SK-N-SH (cell line): ENCODE measurements at regions not wholly inside any gene's neighbourhood (a gene's known extent, or its start where the extent isn't known, plus 50 kb on each side); places are given as distances from the start of the nearest gene placed in this dataset.

ENCODE experiments used
- CTCF ChIA-PET: fragments of 300-600, 350-600 bp; formaldehyde crosslinking; extraction: SDS; loops from one replicate; lab custom pipeline; 2021; lab: Yijun Ruan, JAX
- POLR2A ChIA-PET: fragments of 350-600 bp; sonication (Branson Sonifier 250); formaldehyde crosslinking; extraction: SDS; loops from one replicate; lab custom pipeline; 2020; ENCODE audit warnings: antibody characterized with exemption, inconsistent platforms; lab: Yijun Ruan, JAX
- DNase-seq: peaks from one replicate; pipeline ENCODE4 v3.0.0; 2012
- H2AFZ ChIP-seq: fragments of 200-600 bp; sonication (generic); 2 replicates; pipeline ENCODE4 v1.8.1; 2016; ENCODE audit warnings: antibody characterized with exemption, mild to moderate bottlenecking, low read depth
- H3F3A ChIP-seq: fragments of 200-600 bp; sonication (generic); replicated peaks from 2 replicates; pipeline ENCODE3; 2016; ENCODE audit warnings: antibody characterized with exemption, mild to moderate bottlenecking; ENCODE audit not compliant: insufficient read depth
- H3K27ac ChIP-seq, 2 experiments: fragments of 200-500 bp in 1 of 2; fragments of 200-600 bp in 1 of 2; sonication (Bioruptor generic) in 1 of 2; sonication (generic), shearing (Covaris generic) in 1 of 2; 2 replicates each; pipeline versions ENCODE4 v1.5.1 to v1.6.1; 2014 to 2016; ENCODE audit warnings: low read depth in 2 of 2, inconsistent platforms in 1 of 2, low read length in 1 of 2, mild to moderate bottlenecking in 1 of 2, mixed read lengths in 1 of 2
- H3K27me3 ChIP-seq: fragments of 200-600 bp; sonication (generic), shearing (Covaris generic); 2 replicates; pipeline ENCODE4 v1.6.1; 2016; ENCODE audit warnings: mixed run types; ENCODE audit not compliant: insufficient read depth
- H3K36me3 ChIP-seq, 2 experiments: fragments of 200-500 bp in 1 of 2; fragments of 200-600 bp in 1 of 2; sonication (Bioruptor generic) in 1 of 2; sonication (generic) in 1 of 2; replicated peaks in 1 of 2; 2 replicates each; pipeline versions ENCODE3 to v1.5.1; 2014 to 2016; ENCODE audit warnings: low read length in 1 of 2, mild to moderate bottlenecking in 1 of 2; ENCODE audit not compliant: insufficient read depth in 2 of 2, control insufficient read depth in 1 of 2
- H3K4me1 ChIP-seq, 2 experiments: fragments of 200-500 bp in 1 of 2; fragments of 200-600 bp in 1 of 2; sonication (Bioruptor generic) in 1 of 2; sonication (generic), shearing (Covaris generic) in 1 of 2; 2 replicates each; pipeline versions ENCODE4 v1.5.1 to v1.6.1; 2014 to 2016; ENCODE audit warnings: low read depth in 1 of 2, low read length in 1 of 2, mixed run types in 1 of 2; ENCODE audit not compliant: insufficient read depth in 2 of 2, control insufficient read depth in 1 of 2
- H3K4me2 ChIP-seq: fragments of 200-600 bp; sonication (generic), shearing (Covaris generic); 2 replicates; pipeline ENCODE4 v1.6.1; 2017; ENCODE audit warnings: mixed run types
- H3K4me3 ChIP-seq, 2 experiments: fragments of 200-500 bp in 1 of 2; fragments of 200-600 bp in 1 of 2; sonication (Bioruptor generic) in 1 of 2; sonication (generic), shearing (Covaris generic) in 1 of 2; 2 replicates each; pipeline versions ENCODE4 v1.5.1 to v1.8.1; 2014 to 2016; ENCODE audit warnings: low read depth in 2 of 2, inconsistent platforms in 1 of 2, low read length in 1 of 2, mild to moderate bottlenecking in 1 of 2, mixed read lengths in 1 of 2, moderate library complexity in 1 of 2
- H3K79me2 ChIP-seq: fragments of 200-600 bp; sonication (generic); 2 replicates; pipeline ENCODE4 v1.8.1; 2017; ENCODE audit warnings: mild to moderate bottlenecking; ENCODE audit not compliant: insufficient read depth
- H3K9ac ChIP-seq: fragments of 200-600 bp; sonication (generic); 2 replicates; pipeline ENCODE4 v1.6.1; 2017; ENCODE audit warnings: mixed run types
- H3K9me2 ChIP-seq: fragments of 200-600 bp; sonication (generic); 2 replicates; pipeline ENCODE4 v1.6.1; 2017; ENCODE audit warnings: mixed run types
- H3K9me3 ChIP-seq: fragments of 200-600 bp; sonication (generic); 2 replicates; pipeline ENCODE4 v1.6.1; 2017; ENCODE audit warnings: mixed run types, mild to moderate bottlenecking, moderate library complexity
- H4K20me1 ChIP-seq: fragments of 200-600 bp; sonication (generic); 2 replicates; pipeline ENCODE4 v1.6.1; 2017; ENCODE audit warnings: mild to moderate bottlenecking, mixed run types; ENCODE audit not compliant: insufficient read depth
- CHD2 ChIP-seq: fragments of 150-350 bp; IDR thresholded peaks from 2 replicates; pipeline ENCODE4 v1.6.1; 2018; ENCODE audit warnings: low read length; ENCODE audit not compliant: partially characterized antibody
- ELF1 ChIP-seq: IDR thresholded peaks from 2 replicates; pipeline ENCODE4 v1.4.0; 2012
- EP300 ChIP-seq, 2 experiments: IDR thresholded peaks; 2 replicates each; pipeline versions ENCODE4 v1.4.0 to v1.6.1; 2012; ENCODE audit warnings: borderline replicate concordance in 1 of 2, low read depth in 1 of 2, low read length in 1 of 2
- EZH2phosphoT487 ChIP-seq: fragments of 200-600 bp; sonication (generic); IDR thresholded peaks from 2 replicates; pipeline ENCODE4 v1.6.1; 2017; ENCODE audit warnings: low read depth, mixed run types, mild to moderate bottlenecking, antibody characterized with exemption, moderate library complexity, borderline replicate concordance
- FOSL2 ChIP-seq: IDR thresholded peaks from 2 replicates; pipeline ENCODE4 v1.4.0; 2012; ENCODE audit warnings: low read depth, mild to moderate bottlenecking, moderate library complexity, borderline replicate concordance
- FOXM1 ChIP-seq: IDR thresholded peaks from 2 replicates; pipeline ENCODE4 v1.4.0; 2012; ENCODE audit warnings: low read depth, mild to moderate bottlenecking
- IRF3 ChIP-seq: fragments of 150-350 bp; IDR thresholded peaks from 2 replicates; pipeline ENCODE4 v1.6.1; 2016; ENCODE audit warnings: mild to moderate bottlenecking, low read depth, low read length
- JUND ChIP-seq: IDR thresholded peaks from 2 replicates; pipeline ENCODE4 v1.4.0; 2012
- MEF2A ChIP-seq: IDR thresholded peaks from 2 replicates; pipeline ENCODE4 v1.4.0; 2012; ENCODE audit warnings: low read depth, borderline replicate concordance
- NFIC ChIP-seq: IDR thresholded peaks from 2 replicates; pipeline ENCODE4 v1.4.0; 2012; ENCODE audit warnings: borderline replicate concordance
- RCOR1 ChIP-seq: fragments of 150-350 bp; IDR thresholded peaks from 2 replicates; pipeline ENCODE4 v1.6.1; 2017; ENCODE audit warnings: antibody characterized with exemption, low read length
- RFX5 ChIP-seq: IDR thresholded peaks from 2 replicates; pipeline ENCODE4 v1.6.1; 2012; ENCODE audit warnings: mild to moderate bottlenecking, improper control_type of control experiment, low read length
- SMC3 ChIP-seq: IDR thresholded peaks from 2 replicates; pipeline ENCODE4 v1.6.1; 2012; ENCODE audit warnings: low read depth, low read length, improper control_type of control experiment
- TCF12 ChIP-seq: IDR thresholded peaks from 2 replicates; pipeline ENCODE4 v1.4.0; 2012
- TEAD4 ChIP-seq: IDR thresholded peaks from 2 replicates; pipeline ENCODE4 v1.4.0; 2012; ENCODE audit warnings: mild to moderate bottlenecking, borderline replicate concordance; ENCODE audit not compliant: insufficient read depth
- YY1 ChIP-seq: IDR thresholded peaks from 2 replicates; pipeline ENCODE4 v1.4.0; 2012; ENCODE audit warnings: low read depth, mild to moderate bottlenecking
- WGBS: methylation state at CpG from one replicate; pipeline ENCODE4 v1.1.6; 2017; ENCODE audit warnings: low lambda C conversion rate; 5-methylcytosine and 5-hydroxymethylcytosine counted together
- TF ChIP-seq, protein P1 (sequence below): IDR thresholded peaks from 2 replicates; pipeline ENCODE4 v1.4.0; 2012; ENCODE audit warnings: low read depth, borderline replicate concordance
- TF ChIP-seq, protein P2 (sequence below): IDR thresholded peaks from 2 replicates; pipeline ENCODE4; 2012

GRCh38 chr5:142484821-142485387 is 160.1 kb upstream of the SPRY4 start:
- 100% methylated on average over 2 of the region's 2 CpGs for WGBS
- no peak overlapping the region for H2AFZ ChIP-seq
- H3K36me3 ChIP-seq = no peaks in the 10 kb centered on the region
- H3K4me1 ChIP-seq = peaks cover 9 to 19% of the 10 kb centered on the region in 2 experiments; a peak in 3 of 4 replicates
- no peak overlapping the region for H3K4me3 ChIP-seq
- CTCF ChIA-PET = interaction anchor here (1.1 kb wide), 1 partner anchor 64 kb away, joined by 6 read pairs; no protein-coding TSS in a partner anchor
- H3F3A ChIP-seq = no peaks in the 10 kb centered on the region
- H3K4me2 ChIP-seq = no peak overlapping the region
- DNase-seq = no peak
- no peaks in the 10 kb centered on the region for H3K9me2 ChIP-seq
- POLR2A ChIA-PET = no interaction called here
- H3K9ac ChIP-seq = no peak overlapping the region
- no peaks in the 10 kb centered on the region for H3K9me3 ChIP-seq
- H3K27me3 ChIP-seq = no peaks in the 10 kb centered on the region
- TF ChIP-seq TCF12 = 0 out of 2 replicates have a peak, but pooled peaks have one; percentile 14
- TF ChIP-seq, protein P1, sequence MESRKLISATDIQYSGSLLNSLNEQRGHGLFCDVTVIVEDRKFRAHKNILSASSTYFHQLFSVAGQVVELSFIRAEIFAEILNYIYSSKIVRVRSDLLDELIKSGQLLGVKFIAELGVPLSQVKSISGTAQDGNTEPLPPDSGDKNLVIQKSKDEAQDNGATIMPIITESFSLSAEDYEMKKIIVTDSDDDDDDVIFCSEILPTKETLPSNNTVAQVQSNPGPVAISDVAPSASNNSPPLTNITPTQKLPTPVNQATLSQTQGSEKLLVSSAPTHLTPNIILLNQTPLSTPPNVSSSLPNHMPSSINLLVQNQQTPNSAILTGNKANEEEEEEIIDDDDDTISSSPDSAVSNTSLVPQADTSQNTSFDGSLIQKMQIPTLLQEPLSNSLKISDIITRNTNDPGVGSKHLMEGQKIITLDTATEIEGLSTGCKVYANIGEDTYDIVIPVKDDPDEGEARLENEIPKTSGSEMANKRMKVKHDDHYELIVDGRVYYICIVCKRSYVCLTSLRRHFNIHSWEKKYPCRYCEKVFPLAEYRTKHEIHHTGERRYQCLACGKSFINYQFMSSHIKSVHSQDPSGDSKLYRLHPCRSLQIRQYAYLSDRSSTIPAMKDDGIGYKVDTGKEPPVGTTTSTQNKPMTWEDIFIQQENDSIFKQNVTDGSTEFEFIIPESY = no peak
- peak overlapping the region in 1 of 2 experiments; percentile 13; a peak in 1 of 4 replicates for H3K27ac ChIP-seq
- H3K79me2 ChIP-seq = no peaks in the 10 kb centered on the region
- H4K20me1 ChIP-seq = no peaks in the 10 kb centered on the region

DNA sequence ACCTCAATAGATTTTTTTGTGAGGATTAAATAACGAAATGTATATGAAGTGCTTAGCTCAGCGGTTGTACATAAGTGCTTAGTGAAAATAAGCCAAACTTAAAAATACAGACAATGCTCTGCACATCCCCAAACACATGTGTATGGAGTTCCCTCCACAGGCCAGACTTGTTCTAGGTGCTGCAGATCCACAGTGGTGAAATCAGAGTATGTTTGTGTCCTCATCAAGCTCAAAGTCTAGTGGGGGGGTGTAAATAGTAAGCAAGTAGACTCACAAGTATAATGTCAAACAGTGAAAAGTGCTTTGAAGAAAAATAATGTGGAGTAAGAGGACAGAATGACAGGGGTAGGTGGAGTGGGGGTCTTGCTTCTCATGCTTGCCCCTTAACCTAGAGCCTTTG is 157.4 kb upstream of the SPRY4 start:
- Histone ChIP-seq H2AFZ (no peak overlapping the region), H3K9me3 (no peaks in the 10 kb centered on the region), H3K79me2 (no peaks in the 10 kb centered on the region), H3K9me2 (no peaks in the 10 kb centered on the region), H3K9ac (no peak overlapping the region), H3K27me3 (no peaks in the 10 kb centered on the region)
- no peak for DNase-seq
- POLR2A ChIA-PET = no interaction called here
- TF ChIP-seq SMC3 (no peak), TEAD4 (no peak), EP300 (IDR thresholded peaks at IDR 0.05; ENCODE audit: borderline replicate concordance in 1 of 2, low read depth in 1 of 2, low read length in 1 of 2) (no peak), RFX5 (no peak), CHD2 (no peak), RCOR1 (no peak), JUND (no peak), FOSL2 (no peak), FOXM1 (no peak), MEF2A (no peak), EZH2phosphoT487 (no peak), YY1 (no peak), ELF1 (no peak), NFIC (no peak), IRF3 (no peak)
- TF ChIP-seq, protein P2, sequence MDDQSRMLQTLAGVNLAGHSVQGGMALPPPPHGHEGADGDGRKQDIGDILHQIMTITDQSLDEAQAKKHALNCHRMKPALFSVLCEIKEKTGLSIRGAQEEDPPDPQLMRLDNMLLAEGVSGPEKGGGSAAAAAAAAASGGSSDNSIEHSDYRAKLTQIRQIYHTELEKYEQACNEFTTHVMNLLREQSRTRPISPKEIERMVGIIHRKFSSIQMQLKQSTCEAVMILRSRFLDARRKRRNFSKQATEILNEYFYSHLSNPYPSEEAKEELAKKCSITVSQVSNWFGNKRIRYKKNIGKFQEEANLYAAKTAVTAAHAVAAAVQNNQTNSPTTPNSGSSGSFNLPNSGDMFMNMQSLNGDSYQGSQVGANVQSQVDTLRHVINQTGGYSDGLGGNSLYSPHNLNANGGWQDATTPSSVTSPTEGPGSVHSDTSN = no peak
- TF ChIP-seq, all 33 proteins: peak for 0
- peaks cover 0 to 5% of the 10 kb centered on the region in 2 experiments for H3K36me3 ChIP-seq
- no peak overlapping the region for H3K4me3 ChIP-seq
- no peaks in the 10 kb centered on the region for H3F3A ChIP-seq
- no peak overlapping the region for H3K27ac ChIP-seq
- H3K4me2 ChIP-seq = no peak overlapping the region
- CTCF ChIA-PET = no interaction called here
- H3K4me1 ChIP-seq = peaks cover 9 to 12% of the 10 kb centered on the region in 2 experiments; a peak in 3 of 4 replicates
- 90% methylated on average over 2 of the region's 2 CpGs for WGBS
- no peaks in the 10 kb centered on the region for H4K20me1 ChIP-seq
